ENCODE measurements at regions not wholly inside any gene's neighbourhood (a gene's known extent, or its start where the extent isn't known, plus 50 kb on each side); places are given as distances from the start of the nearest gene placed in this dataset.

DNA sequence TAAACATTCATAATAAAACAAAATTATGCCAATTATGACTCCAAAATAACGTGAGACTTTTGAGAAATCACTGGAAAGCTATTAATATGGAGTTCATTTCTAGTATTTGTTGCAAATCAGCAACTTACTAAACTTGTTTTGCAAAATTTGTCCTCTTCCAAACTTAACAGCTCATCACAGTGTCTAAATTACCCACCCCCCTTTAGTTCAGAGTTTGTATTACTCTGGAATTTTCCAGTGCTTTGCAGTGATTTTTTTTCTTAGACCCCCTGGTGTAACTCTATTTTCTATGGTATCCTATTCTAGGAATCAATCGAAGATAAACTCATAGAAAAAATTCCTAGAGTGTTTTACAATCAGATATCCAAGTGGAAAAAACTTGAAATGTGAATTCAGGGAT is 72.4 kb upstream of the CACHD1 start:
- TF ChIP-seq, protein P1, sequence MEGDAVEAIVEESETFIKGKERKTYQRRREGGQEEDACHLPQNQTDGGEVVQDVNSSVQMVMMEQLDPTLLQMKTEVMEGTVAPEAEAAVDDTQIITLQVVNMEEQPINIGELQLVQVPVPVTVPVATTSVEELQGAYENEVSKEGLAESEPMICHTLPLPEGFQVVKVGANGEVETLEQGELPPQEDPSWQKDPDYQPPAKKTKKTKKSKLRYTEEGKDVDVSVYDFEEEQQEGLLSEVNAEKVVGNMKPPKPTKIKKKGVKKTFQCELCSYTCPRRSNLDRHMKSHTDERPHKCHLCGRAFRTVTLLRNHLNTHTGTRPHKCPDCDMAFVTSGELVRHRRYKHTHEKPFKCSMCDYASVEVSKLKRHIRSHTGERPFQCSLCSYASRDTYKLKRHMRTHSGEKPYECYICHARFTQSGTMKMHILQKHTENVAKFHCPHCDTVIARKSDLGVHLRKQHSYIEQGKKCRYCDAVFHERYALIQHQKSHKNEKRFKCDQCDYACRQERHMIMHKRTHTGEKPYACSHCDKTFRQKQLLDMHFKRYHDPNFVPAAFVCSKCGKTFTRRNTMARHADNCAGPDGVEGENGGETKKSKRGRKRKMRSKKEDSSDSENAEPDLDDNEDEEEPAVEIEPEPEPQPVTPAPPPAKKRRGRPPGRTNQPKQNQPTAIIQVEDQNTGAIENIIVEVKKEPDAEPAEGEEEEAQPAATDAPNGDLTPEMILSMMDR (IDR thresholded peaks at IDR 0.05) = no peak
- H3K27ac ChIP-seq = no peak overlapping the region
- no peaks in the 10 kb centered on the region for H3K4me1 ChIP-seq
- no peaks in the 10 kb centered on the region for H3K27me3 ChIP-seq
- H3K36me3 ChIP-seq = no peaks in the 10 kb centered on the region
- DNase-seq (ENCODE audit: low spot score) = no peak
- no peaks in the 10 kb centered on the region for H3K9me3 ChIP-seq
- no peak overlapping the region for H3K4me3 ChIP-seq

DNA sequence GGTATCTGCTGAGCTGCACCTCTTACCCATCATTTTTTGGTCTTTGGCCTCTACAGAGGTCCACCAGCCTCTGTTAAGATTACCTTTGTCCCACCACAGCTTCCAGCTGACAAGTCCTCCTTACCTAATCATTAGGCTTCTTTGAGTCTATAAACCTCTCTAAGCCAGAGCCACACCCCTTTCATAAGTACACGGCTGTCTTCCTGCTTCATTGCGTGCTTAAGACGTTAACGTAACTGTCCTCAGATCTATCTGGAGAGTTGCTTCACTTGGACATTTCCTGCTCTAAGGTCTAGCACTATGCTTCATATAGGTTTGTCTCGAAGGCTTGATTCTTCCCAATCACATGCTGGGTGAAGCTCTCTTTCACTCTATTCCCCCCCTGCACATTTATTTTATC is 71.0 kb upstream of the CACHD1 start:
- no peaks in the 10 kb centered on the region for H3K9me3 ChIP-seq
- no peaks in the 10 kb centered on the region for H3K4me1 ChIP-seq
- TF ChIP-seq, protein P1 (IDR thresholded peaks at IDR 0.05) = no peak

DNA sequence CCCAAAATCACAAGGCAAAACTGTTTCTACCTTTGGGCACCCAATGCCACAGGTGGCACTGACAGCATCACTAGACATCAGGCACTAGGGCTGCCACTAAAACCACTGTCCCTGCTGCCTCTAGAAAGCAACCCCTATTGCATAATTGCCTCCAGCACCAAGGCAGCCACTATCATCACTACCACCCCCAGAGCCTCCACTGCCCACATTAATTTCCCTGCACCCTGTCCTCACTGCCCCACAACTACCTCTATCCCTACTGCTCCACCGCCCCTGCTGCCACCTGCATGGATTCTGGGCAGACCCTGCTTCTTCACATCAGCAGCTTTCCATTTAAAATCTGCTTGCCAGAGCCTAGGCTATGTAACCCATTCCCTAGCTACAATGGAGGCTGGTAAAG is 68.6 kb upstream of the CACHD1 start:
- no peak overlapping the region for H3K27ac ChIP-seq
- H3K4me1 ChIP-seq = no peaks in the 10 kb centered on the region
- no peaks in the 10 kb centered on the region for H3K27me3 ChIP-seq
- no peaks in the 10 kb centered on the region for H3K36me3 ChIP-seq
- no peak for DNase-seq (ENCODE audit: low spot score)
- H3K4me3 ChIP-seq = no peak overlapping the region
- no peaks in the 10 kb centered on the region for H3K9me3 ChIP-seq
- TF ChIP-seq, protein P1 (IDR thresholded peaks at IDR 0.05) = no peak

More for the DNA sequence above, 71.0 kb upstream of the CACHD1 start:
- Histone ChIP-seq H3K4me3 (no peak overlapping the region), H3K27me3 (no peaks in the 10 kb centered on the region), H3K27ac (no peak overlapping the region), H3K36me3 (no peaks in the 10 kb centered on the region)
- DNase-seq (ENCODE audit: low spot score) = no peak

DNA sequence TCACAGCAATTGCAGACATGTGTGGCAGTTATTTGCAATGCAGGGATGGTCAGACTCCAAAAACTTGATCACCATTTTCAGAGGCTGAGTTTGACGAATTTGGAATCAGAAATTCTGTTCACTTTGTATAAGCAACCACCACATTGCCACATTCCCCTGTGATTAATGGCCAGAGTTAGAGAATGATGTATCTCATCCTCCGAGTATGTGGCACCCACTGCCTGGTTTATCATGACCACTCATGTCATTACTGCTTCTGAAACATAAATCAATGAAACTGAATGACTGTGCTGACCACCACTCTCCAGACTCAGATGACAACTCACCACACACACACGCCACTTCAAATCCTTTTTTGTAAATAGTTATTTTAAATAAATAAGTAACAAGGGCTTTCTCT is 66.6 kb upstream of the CACHD1 start:
- DNase-seq (ENCODE audit: low spot score) = no peak
- TF ChIP-seq, protein P1 (IDR thresholded peaks at IDR 0.05) = no peak
- H3K27ac ChIP-seq = no peak overlapping the region
- no peaks in the 10 kb centered on the region for H3K36me3 ChIP-seq
- no peaks in the 10 kb centered on the region for H3K9me3 ChIP-seq
- H3K27me3 ChIP-seq = no peaks in the 10 kb centered on the region
- H3K4me3 ChIP-seq = no peak overlapping the region
- H3K4me1 ChIP-seq = no peaks in the 10 kb centered on the region

DNA sequence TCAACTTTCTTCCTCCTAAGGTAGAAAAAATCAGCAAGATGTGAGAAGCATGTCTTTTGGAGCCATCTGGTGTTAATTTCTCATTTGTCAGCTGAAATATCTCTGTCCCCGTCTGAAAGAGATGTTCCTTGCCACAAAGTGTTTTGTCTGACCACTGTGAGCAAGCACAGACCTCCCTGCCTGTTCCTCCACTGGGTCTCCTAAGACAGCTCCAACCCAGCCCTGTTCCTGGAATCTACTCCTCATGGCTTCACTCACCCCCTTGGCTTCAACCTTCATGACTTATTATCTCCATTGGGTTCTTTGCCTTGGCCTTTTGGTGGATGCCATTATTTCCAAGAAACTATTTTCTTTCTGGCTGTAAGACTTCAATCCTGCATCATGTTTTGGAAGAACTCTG is 65.7 kb upstream of the CACHD1 start:
- Histone ChIP-seq H3K4me3 (no peak overlapping the region), H3K9me3 (no peaks in the 10 kb centered on the region), H3K36me3 (no peaks in the 10 kb centered on the region), H3K4me1 (no peaks in the 10 kb centered on the region), H3K27me3 (no peaks in the 10 kb centered on the region), H3K27ac (no peak overlapping the region)
- DNase-seq (ENCODE audit: low spot score) = no peak
- TF ChIP-seq, protein P1 (IDR thresholded peaks at IDR 0.05) = no peak

DNA sequence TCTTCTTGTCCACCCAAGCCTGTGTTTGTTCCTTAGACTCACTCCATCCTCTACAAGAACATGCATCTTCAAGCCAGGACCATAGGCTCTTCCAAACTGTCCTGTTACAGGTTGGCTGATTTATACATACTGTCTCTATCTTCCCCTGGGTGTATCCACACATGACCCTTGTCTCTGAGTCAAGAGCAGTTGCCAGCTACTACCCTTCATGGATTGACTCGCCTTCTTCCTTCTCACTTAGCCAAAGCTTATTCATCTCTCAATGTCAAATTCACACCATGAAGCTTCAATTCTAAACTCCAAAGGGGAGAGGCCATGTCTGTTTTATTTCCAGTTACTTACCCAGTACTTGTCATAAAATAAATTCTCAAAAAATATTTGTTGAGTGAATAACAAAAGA is 64.1 kb upstream of the CACHD1 start:
- Histone ChIP-seq H3K4me1 (no peaks in the 10 kb centered on the region), H3K36me3 (no peaks in the 10 kb centered on the region), H3K9me3 (no peaks in the 10 kb centered on the region), H3K27ac (no peak overlapping the region), H3K27me3 (no peaks in the 10 kb centered on the region), H3K4me3 (no peak overlapping the region)
- TF ChIP-seq, protein P1 (IDR thresholded peaks at IDR 0.05) = no peak
- no peak for DNase-seq (ENCODE audit: low spot score)

Measured in right atrium auricular region (tissue), 2 donors.